Gastroesophageal sphincter (tissue), 3 donors: ENCODE measurements at regions not wholly inside any gene's neighbourhood (a gene's known extent, or its start where the extent isn't known, plus 50 kb on each side); places are given as distances from the start of the nearest gene placed in this dataset.

Source experiments
- POLR2AphosphoS5 ChIP-seq: sonication (generic); formaldehyde crosslinking; IDR thresholded peaks from one replicate; pipeline ENCODE4 v1.6.1; 2017; ENCODE audit warnings: antibody characterized with exemption
- TF ChIP-seq, protein P1 (sequence below), 4 experiments: fragments of 200-600 bp in 2 of 4; fragments of 450-650 bp in 2 of 4; sonication (generic) in 1 of 4; IDR thresholded peaks; one replicate each; pipeline ENCODE4 v1.5.1; 2017 to 2019; ENCODE audit warnings: antibody characterized with exemption in 4 of 4, mild to moderate bottlenecking in 2 of 4, moderate library complexity in 2 of 4

DNA sequence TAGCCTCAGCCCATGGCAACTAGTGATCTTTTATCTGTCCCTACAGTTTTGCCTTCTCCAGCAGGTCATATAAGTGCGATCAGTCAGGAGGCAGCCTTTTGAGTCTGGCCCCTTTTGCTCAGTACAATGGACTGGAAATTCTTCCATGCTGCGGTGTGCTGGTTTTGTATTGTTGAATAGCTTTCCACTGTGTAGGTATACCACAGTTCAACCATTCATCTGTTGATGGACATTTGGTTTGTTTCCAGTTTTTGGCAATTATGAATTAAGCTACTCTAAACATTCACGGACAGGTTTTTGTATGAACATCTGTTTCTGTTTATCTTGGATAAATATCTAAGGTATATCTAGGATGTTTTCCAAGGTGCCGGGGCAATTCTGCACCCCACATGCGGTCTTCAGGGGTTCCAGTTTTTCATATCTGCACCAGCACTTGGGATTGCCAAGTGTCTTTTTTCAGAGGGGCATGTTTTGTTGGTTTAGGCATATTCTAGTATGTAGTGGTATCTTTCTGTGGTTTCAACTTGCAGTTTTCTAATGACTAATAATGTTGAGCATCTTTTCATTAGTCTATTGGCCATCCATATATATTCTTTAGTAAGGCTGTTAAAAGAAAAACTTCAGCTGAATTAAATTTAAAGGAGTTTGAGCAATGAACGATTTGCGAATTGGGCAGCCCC, 141.0 kb downstream of the TFAP2C start:
- no peak for TF ChIP-seq POLR2AphosphoS5
- TF ChIP-seq, protein P1, sequence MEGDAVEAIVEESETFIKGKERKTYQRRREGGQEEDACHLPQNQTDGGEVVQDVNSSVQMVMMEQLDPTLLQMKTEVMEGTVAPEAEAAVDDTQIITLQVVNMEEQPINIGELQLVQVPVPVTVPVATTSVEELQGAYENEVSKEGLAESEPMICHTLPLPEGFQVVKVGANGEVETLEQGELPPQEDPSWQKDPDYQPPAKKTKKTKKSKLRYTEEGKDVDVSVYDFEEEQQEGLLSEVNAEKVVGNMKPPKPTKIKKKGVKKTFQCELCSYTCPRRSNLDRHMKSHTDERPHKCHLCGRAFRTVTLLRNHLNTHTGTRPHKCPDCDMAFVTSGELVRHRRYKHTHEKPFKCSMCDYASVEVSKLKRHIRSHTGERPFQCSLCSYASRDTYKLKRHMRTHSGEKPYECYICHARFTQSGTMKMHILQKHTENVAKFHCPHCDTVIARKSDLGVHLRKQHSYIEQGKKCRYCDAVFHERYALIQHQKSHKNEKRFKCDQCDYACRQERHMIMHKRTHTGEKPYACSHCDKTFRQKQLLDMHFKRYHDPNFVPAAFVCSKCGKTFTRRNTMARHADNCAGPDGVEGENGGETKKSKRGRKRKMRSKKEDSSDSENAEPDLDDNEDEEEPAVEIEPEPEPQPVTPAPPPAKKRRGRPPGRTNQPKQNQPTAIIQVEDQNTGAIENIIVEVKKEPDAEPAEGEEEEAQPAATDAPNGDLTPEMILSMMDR (IDR thresholded peaks at IDR 0.05) = no peak
